CD14-positive monocyte (primary cell): ENCODE measurements at regions not wholly inside any gene's neighbourhood (a gene's known extent, or its start where the extent isn't known, plus 50 kb on each side); places are given as distances from the start of the nearest gene placed in this dataset.

ENCODE experiments used
- DNase-seq, 3 donors: peaks; one replicate each; pipeline ENCODE4 v3.0.0-alpha.2; 2011 to 2022
- H2AFZ ChIP-seq: 2 replicates; pipeline ENCODE4 v1.6.0; 2012; ENCODE audit warnings: mild to moderate bottlenecking, low read depth, low read length, inconsistent platforms; ENCODE audit not compliant: insufficient read depth, poor library complexity, severe bottlenecking
- H3K27ac ChIP-seq, 2 donors: 1 replicate in 1 of 2; 2 replicates in 1 of 2; pipeline ENCODE4 v1.5.1; 2012 to 2013; ENCODE audit warnings: low read length in 2 of 2, control low read depth in 1 of 2, inconsistent platforms in 1 of 2, low read depth in 1 of 2, mild to moderate bottlenecking in 1 of 2
- H3K27me3 ChIP-seq, 2 donors: one replicate each; pipeline versions ENCODE4 v1.6.0 to v1.6.1; 2011 to 2013; ENCODE audit warnings: low read length in 2 of 2; ENCODE audit not compliant: control insufficient read depth in 2 of 2, insufficient read depth in 2 of 2
- H3K36me3 ChIP-seq, 2 donors: replicated peaks in 1 of 2; 1 replicate in 1 of 2; 2 replicates in 1 of 2; pipeline versions ENCODE4 v1.5.1 to v1.6.1; 2012 to 2013; ENCODE audit warnings: low read length in 2 of 2, control low read depth in 1 of 2, inconsistent platforms in 1 of 2, mild to moderate bottlenecking in 1 of 2; ENCODE audit not compliant: insufficient read depth in 2 of 2, control insufficient read depth in 1 of 2
- H3K4me1 ChIP-seq, 2 donors: 1 replicate in 1 of 2; 2 replicates in 1 of 2; pipeline versions ENCODE4 v1.5.1 to v1.6.1; 2012 to 2013; ENCODE audit warnings: low read length in 2 of 2, control low read depth in 1 of 2, inconsistent platforms in 1 of 2, mild to moderate bottlenecking in 1 of 2, moderate library complexity in 1 of 2; ENCODE audit not compliant: insufficient read depth in 2 of 2, control insufficient read depth in 1 of 2
- H3K4me2 ChIP-seq: replicated peaks from 2 replicates; pipeline ENCODE3; 2012; ENCODE audit warnings: low read length, moderate library complexity, mild to moderate bottlenecking; ENCODE audit not compliant: poor library complexity, severe bottlenecking; ENCODE audit errors: extremely low read depth
- H3K4me3 ChIP-seq, 3 experiments: fragments of 200-600 bp in 1 of 3; sonication (generic) in 1 of 3; replicated peaks in 1 of 3; 1 replicate in 2 of 3; 2 replicates in 1 of 3; pipeline ENCODE4 v1.5.1; 2011 to 2013; ENCODE audit warnings: low read length in 3 of 3, mild to moderate bottlenecking in 3 of 3, control low read depth in 2 of 3, low read depth in 2 of 3, inconsistent platforms in 1 of 3, moderate library complexity in 1 of 3
- H3K79me2 ChIP-seq: 2 replicates; pipeline ENCODE4 v1.6.0; 2012; ENCODE audit warnings: mild to moderate bottlenecking, control low read depth, inconsistent platforms, low read length, moderate library complexity; ENCODE audit not compliant: insufficient read depth
- H3K9ac ChIP-seq: 2 replicates; pipeline ENCODE4 v1.6.0; 2017; ENCODE audit warnings: low read length, mild to moderate bottlenecking; ENCODE audit not compliant: insufficient read depth, poor library complexity, severe bottlenecking
- H3K9me3 ChIP-seq, 2 donors: replicated peaks in 1 of 2; 1 replicate in 1 of 2; 2 replicates in 1 of 2; pipeline versions ENCODE4 v1.5.1 to v1.6.1; 2012 to 2013; ENCODE audit warnings: low read length in 2 of 2, control low read depth in 1 of 2; ENCODE audit not compliant: control insufficient read depth in 1 of 2, insufficient read depth in 1 of 2
- H4K20me1 ChIP-seq: 2 replicates; pipeline ENCODE4 v1.6.0; 2012; ENCODE audit warnings: mild to moderate bottlenecking, low read length, control low read depth, moderate library complexity; ENCODE audit not compliant: insufficient read depth
- H3K27ac Mint-ChIP-seq, 7 donors: one replicate each; pipeline ENCODE4 v1.8.0; 2020; ENCODE audit warnings: mild to moderate bottlenecking in 7 of 7, mixed read lengths in 7 of 7, moderate library complexity in 6 of 7, inconsistent platforms in 2 of 7
- H3K27me3 Mint-ChIP-seq, 3 donors: one replicate each; pipeline ENCODE4 v1.8.0; 2021 to 2022; ENCODE audit warnings: low read depth in 3 of 3, mild to moderate bottlenecking in 3 of 3, mixed read lengths in 3 of 3, moderate library complexity in 3 of 3, inconsistent platforms in 1 of 3
- H3K36me3 Mint-ChIP-seq, 2 donors: one replicate each; pipeline ENCODE4 v1.8.0; 2020; ENCODE audit warnings: mixed read lengths in 2 of 2, inconsistent platforms in 1 of 2, mild to moderate bottlenecking in 1 of 2
- H3K4me1 Mint-ChIP-seq: one replicate; pipeline ENCODE4 v1.8.0; 2020; ENCODE audit warnings: mild to moderate bottlenecking, mixed read lengths
- H3K4me3 Mint-ChIP-seq, 2 donors: one replicate each; pipeline ENCODE4 v1.8.0; 2020; ENCODE audit warnings: mild to moderate bottlenecking in 2 of 2, mixed read lengths in 2 of 2, moderate library complexity in 1 of 2
- H3K9me3 Mint-ChIP-seq, 7 donors: one replicate each; pipeline ENCODE4 v1.8.0; 2020 to 2022; ENCODE audit warnings: mixed read lengths in 7 of 7, mild to moderate bottlenecking in 6 of 7, moderate library complexity in 6 of 7, inconsistent platforms in 2 of 7
- CTCF ChIP-seq: fragments of 200-600 bp; IDR thresholded peaks from one replicate; pipeline ENCODE4 v1.8.0; 2022; ENCODE audit warnings: antibody characterized with exemption, mild to moderate bottlenecking
- WGBS: methylation state at CpG from one replicate; pipeline ENCODE4 v1.1.5; 2013; ENCODE audit warnings: missing lambda C conversion rate; ENCODE audit not compliant: insufficient coverage; 5-methylcytosine and 5-hydroxymethylcytosine counted together
- intact Hi-C, 2 donors: fragments of 100-400 bp; cut with micrococcal nuclease; formaldehyde crosslinking; loops; one replicate each; pipeline versions ENCODE4 v1.15.0 to v1.15.1; 2023

- H2AFZ ChIP-seq = no peak overlapping the region
- Mint-ChIP-seq H3K27me3 (peaks cover 0 to 2% (median 0%) of the 10 kb centered on the region in 3 donors), H3K9me3 (peaks cover 11 to 24% (median 15%) of the 10 kb centered on the region in 7 donors), H3K4me3 (no peak overlapping the region), H3K27ac (no peak overlapping the region), H3K36me3 (no peaks in the 10 kb centered on the region), H3K4me1 (peaks cover 8% of the 10 kb centered on the region)
- H3K36me3 ChIP-seq = no peaks in the 10 kb centered on the region
- H3K27me3 ChIP-seq = no peaks in the 10 kb centered on the region
- TF ChIP-seq CTCF = no peak
- H3K4me2 ChIP-seq = no peak overlapping the region
- H3K4me1 ChIP-seq = no peaks in the 10 kb centered on the region
- H3K9me3 ChIP-seq = peaks cover 0 to 34% of the 10 kb centered on the region in 2 donors
- H3K27ac ChIP-seq = no peak overlapping the region
- H3K4me3 ChIP-seq = no peak overlapping the region
- intact Hi-C loops = no loop called here
- no peak overlapping the region for H3K9ac ChIP-seq
- DNase-seq = no peak
- no peaks in the 10 kb centered on the region for H3K79me2 ChIP-seq
- H4K20me1 ChIP-seq = no peaks in the 10 kb centered on the region
- WGBS = no CpG with 5 or more reads among the region's 3 CpGs
Observed at GRCh38 chr1:184291701-184292100, 95.1 kb upstream of the C1orf21 start.

- H3K27ac ChIP-seq = no peak overlapping the region
- H3K36me3 ChIP-seq = no peaks in the 10 kb centered on the region
- 98% methylated on average over 3 of the region's 3 CpGs for WGBS
- no peaks in the 10 kb centered on the region for H3K4me1 ChIP-seq
- H3K79me2 ChIP-seq = no peaks in the 10 kb centered on the region
- no peak overlapping the region for H3K4me3 ChIP-seq
- H4K20me1 ChIP-seq = no peaks in the 10 kb centered on the region
- Mint-ChIP-seq H3K27ac (no peak overlapping the region), H3K27me3 (peaks cover 0 to 2% (median 0%) of the 10 kb centered on the region in 3 donors), H3K9me3 (peaks cover 11 to 24% (median 15%) of the 10 kb centered on the region in 7 donors), H3K4me3 (no peak overlapping the region), H3K4me1 (peaks cover 9% of the 10 kb centered on the region), H3K36me3 (no peaks in the 10 kb centered on the region)
- DNase-seq = no peak
- intact Hi-C loops = no loop called here
- no peak overlapping the region for H3K9ac ChIP-seq
- no peak overlapping the region for H2AFZ ChIP-seq
- H3K9me3 ChIP-seq = peaks cover 0 to 32% of the 10 kb centered on the region in 2 donors
- H3K4me2 ChIP-seq = no peak overlapping the region
- H3K27me3 ChIP-seq = no peaks in the 10 kb centered on the region
- TF ChIP-seq CTCF = no peak
Observed at GRCh38 chr1:184292101-184292500, 94.7 kb upstream of the C1orf21 start.
